ENCODE measurements at regions not wholly inside any gene's neighbourhood (a gene's known extent, or its start where the extent isn't known, plus 50 kb on each side); places are given as distances from the start of the nearest gene placed in this dataset.

GRCh38 chr2:96438589-96438988, 66.6 kb downstream of the NEURL3 start:
- H3K4me1 Mint-ChIP-seq (ENCODE audit: low read depth, unreplicated experiment): no peaks in the 10 kb centered on the region
- no peak for DNase-seq
- TF ChIP-seq, protein P1, sequence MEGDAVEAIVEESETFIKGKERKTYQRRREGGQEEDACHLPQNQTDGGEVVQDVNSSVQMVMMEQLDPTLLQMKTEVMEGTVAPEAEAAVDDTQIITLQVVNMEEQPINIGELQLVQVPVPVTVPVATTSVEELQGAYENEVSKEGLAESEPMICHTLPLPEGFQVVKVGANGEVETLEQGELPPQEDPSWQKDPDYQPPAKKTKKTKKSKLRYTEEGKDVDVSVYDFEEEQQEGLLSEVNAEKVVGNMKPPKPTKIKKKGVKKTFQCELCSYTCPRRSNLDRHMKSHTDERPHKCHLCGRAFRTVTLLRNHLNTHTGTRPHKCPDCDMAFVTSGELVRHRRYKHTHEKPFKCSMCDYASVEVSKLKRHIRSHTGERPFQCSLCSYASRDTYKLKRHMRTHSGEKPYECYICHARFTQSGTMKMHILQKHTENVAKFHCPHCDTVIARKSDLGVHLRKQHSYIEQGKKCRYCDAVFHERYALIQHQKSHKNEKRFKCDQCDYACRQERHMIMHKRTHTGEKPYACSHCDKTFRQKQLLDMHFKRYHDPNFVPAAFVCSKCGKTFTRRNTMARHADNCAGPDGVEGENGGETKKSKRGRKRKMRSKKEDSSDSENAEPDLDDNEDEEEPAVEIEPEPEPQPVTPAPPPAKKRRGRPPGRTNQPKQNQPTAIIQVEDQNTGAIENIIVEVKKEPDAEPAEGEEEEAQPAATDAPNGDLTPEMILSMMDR (IDR thresholded peaks at IDR 0.05; ENCODE audit: partially characterized antibody, unreplicated experiment): no peak

GRCh38 chr2:96437512-96437911, 67.6 kb downstream of the NEURL3 start:
- H3K27me3 Mint-ChIP-seq (ENCODE audit: unreplicated experiment): peaks cover 2% of the 10 kb centered on the region

More at GRCh38 chr2:96438589-96438988, 66.6 kb downstream of the NEURL3 start:
- Mint-ChIP-seq H3K27ac (ENCODE audit: unreplicated experiment) (no peak overlapping the region), H3K36me3 (ENCODE audit: unreplicated experiment) (peaks cover 15% of the 10 kb centered on the region), H3K4me3 (ENCODE audit: unreplicated experiment) (no peak overlapping the region), H3K27me3 (ENCODE audit: unreplicated experiment) (peaks cover 2% of the 10 kb centered on the region), H3K9me3 (ENCODE audit: unreplicated experiment) (peaks cover 2% of the 10 kb centered on the region)

GRCh38 chr2:96436961-96437360, 68.2 kb downstream of the NEURL3 start:
- DNase-seq: no peak
- TF ChIP-seq, protein P1 (IDR thresholded peaks at IDR 0.05; ENCODE audit: partially characterized antibody, unreplicated experiment): no peak
- Mint-ChIP-seq H3K27me3 (ENCODE audit: unreplicated experiment) (peaks cover 2% of the 10 kb centered on the region), H3K4me3 (ENCODE audit: unreplicated experiment) (no peak overlapping the region), H3K36me3 (ENCODE audit: unreplicated experiment) (peaks cover 15% of the 10 kb centered on the region), H3K9me3 (ENCODE audit: unreplicated experiment) (peaks cover 2% of the 10 kb centered on the region), H3K27ac (ENCODE audit: unreplicated experiment) (no peak overlapping the region), H3K4me1 (ENCODE audit: low read depth, unreplicated experiment) (no peaks in the 10 kb centered on the region)

More at GRCh38 chr2:96437512-96437911, 67.6 kb downstream of the NEURL3 start:
- no peaks in the 10 kb centered on the region for H3K4me1 Mint-ChIP-seq (ENCODE audit: low read depth, unreplicated experiment)
- peaks cover 2% of the 10 kb centered on the region for H3K9me3 Mint-ChIP-seq (ENCODE audit: unreplicated experiment)
- TF ChIP-seq, protein P1 (IDR thresholded peaks at IDR 0.05; ENCODE audit: partially characterized antibody, unreplicated experiment): no peak
- no peak overlapping the region for H3K4me3 Mint-ChIP-seq (ENCODE audit: unreplicated experiment)
- H3K36me3 Mint-ChIP-seq (ENCODE audit: unreplicated experiment): peaks cover 15% of the 10 kb centered on the region
- no peak for DNase-seq
- H3K27ac Mint-ChIP-seq (ENCODE audit: unreplicated experiment): no peak overlapping the region

GRCh38 chr2:96436416-96436815, 68.7 kb downstream of the NEURL3 start:
- DNase-seq: no peak
- H3K9me3 Mint-ChIP-seq (ENCODE audit: unreplicated experiment): peaks cover 2% of the 10 kb centered on the region
- peaks cover 2% of the 10 kb centered on the region for H3K27me3 Mint-ChIP-seq (ENCODE audit: unreplicated experiment)
- no peak overlapping the region for H3K27ac Mint-ChIP-seq (ENCODE audit: unreplicated experiment)
- TF ChIP-seq, protein P1 (IDR thresholded peaks at IDR 0.05; ENCODE audit: partially characterized antibody, unreplicated experiment): no peak
- no peaks in the 10 kb centered on the region for H3K4me1 Mint-ChIP-seq (ENCODE audit: low read depth, unreplicated experiment)
- no peak overlapping the region for H3K4me3 Mint-ChIP-seq (ENCODE audit: unreplicated experiment)
- peaks cover 15% of the 10 kb centered on the region for H3K36me3 Mint-ChIP-seq (ENCODE audit: unreplicated experiment)

DNA sequence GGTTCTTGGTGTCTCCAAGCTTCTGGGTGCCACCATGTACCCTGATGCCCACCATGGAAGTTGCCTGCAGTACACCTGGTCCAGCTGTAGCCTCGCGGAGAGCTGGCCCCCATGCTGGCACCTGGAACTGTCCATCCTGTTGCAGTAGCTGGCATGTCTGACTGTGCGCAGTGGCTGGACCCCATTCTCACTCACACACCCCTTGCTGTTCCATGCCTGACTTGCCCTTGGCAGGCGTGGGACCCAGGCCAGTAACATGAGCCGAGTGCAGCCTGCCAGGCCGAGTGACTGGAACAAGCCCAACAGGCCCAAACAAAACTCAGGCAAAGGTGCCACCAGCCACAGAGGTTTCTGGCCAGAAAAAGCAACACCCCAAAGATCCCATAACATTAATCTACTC, 73.8 kb downstream of the NEURL3 start:
- no peak overlapping the region for H3K4me3 Mint-ChIP-seq (ENCODE audit: unreplicated experiment)
- no peak for DNase-seq

More for the DNA sequence above, 73.8 kb downstream of the NEURL3 start:
- Mint-ChIP-seq H3K36me3 (ENCODE audit: unreplicated experiment) (peaks cover 11% of the 10 kb centered on the region), H3K9me3 (ENCODE audit: unreplicated experiment) (peaks cover 4% of the 10 kb centered on the region), H3K4me1 (ENCODE audit: low read depth, unreplicated experiment) (no peaks in the 10 kb centered on the region), H3K27me3 (ENCODE audit: unreplicated experiment) (no peaks in the 10 kb centered on the region), H3K27ac (ENCODE audit: unreplicated experiment) (no peak overlapping the region)
- TF ChIP-seq, protein P1 (IDR thresholded peaks at IDR 0.05; ENCODE audit: partially characterized antibody, unreplicated experiment): no peak
